GM23248 (cell line): ENCODE measurements at regions not wholly inside any gene's neighbourhood (a gene's known extent, or its start where the extent isn't known, plus 50 kb on each side); places are given as distances from the start of the nearest gene placed in this dataset.

Experiments
- EZH2 ChIP-seq: fragments of 200-600 bp; sonication (generic); IDR thresholded peaks from 2 replicates; pipeline ENCODE4 v1.6.1; 2018; ENCODE audit warnings: antibody characterized with exemption, mild to moderate bottlenecking; ENCODE audit not compliant: insufficient read depth, poor library complexity, severe bottlenecking
- EZH2phosphoT487 ChIP-seq: fragments of 200-600 bp; sonication (generic); IDR thresholded peaks from 2 replicates; pipeline ENCODE4 v1.6.1; 2018; ENCODE audit warnings: antibody characterized with exemption, moderate library complexity, mild to moderate bottlenecking, low read depth; ENCODE audit not compliant: insufficient read depth

DNA sequence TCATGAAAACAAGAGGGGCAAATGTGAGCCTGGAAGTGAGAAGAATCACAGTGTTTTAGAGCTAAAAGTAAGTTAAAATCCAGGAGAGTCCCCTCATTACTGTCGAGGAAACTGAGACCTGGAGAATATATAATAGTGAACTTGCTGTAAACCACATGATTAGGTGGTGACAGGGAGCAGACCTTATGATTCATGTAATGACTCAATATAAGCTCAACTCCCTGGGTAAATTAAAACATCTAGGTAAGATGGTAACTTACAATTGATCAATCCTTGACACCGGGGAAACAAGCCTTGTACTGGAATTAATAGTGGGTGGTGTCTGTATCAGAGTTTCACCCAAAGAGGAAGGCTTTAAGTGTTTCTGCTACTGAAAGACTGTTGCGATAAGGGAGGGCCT, 269.3 kb downstream of the SNAPC1 start:
- no peak for TF ChIP-seq EZH2
- no peak for TF ChIP-seq EZH2phosphoT487
